Stimulated activated effector memory CD8-positive, alpha-beta T cell treated with anti-CD3 and anti-CD28 coated beads, Interleukin-12 subunit alpha, Interleukin-12 subunit beta, amount 100 ng/mL, for 72 hours (primary cell): ENCODE measurements at regions not wholly inside any gene's neighbourhood (a gene's known extent, or its start where the extent isn't known, plus 50 kb on each side); places are given as distances from the start of the nearest gene placed in this dataset.

Experiments used
- ATAC-seq: fragments of 150-1000 bp; cut with Tn5 transposase; 2 replicates; pipeline ENCODE4 v1.10.0; 2021
- DNase-seq, 2 donors: peaks; one replicate each; pipeline ENCODE4 v3.0.0; 2021 to 2022; ENCODE audit warnings: low spot score in 2 of 2
- H3K27ac Mint-ChIP-seq: one replicate; pipeline ENCODE4 v1.8.0; 2022; ENCODE audit warnings: mild to moderate bottlenecking, mixed read lengths
- H3K36me3 Mint-ChIP-seq: one replicate; pipeline ENCODE4 v1.8.0; 2022; ENCODE audit warnings: mild to moderate bottlenecking, mixed read lengths
- H3K4me1 Mint-ChIP-seq: one replicate; pipeline ENCODE4 v1.8.0; 2022; ENCODE audit warnings: mixed read lengths
- H3K4me3 Mint-ChIP-seq: one replicate; pipeline ENCODE4 v1.8.0; 2022; ENCODE audit warnings: mild to moderate bottlenecking, mixed read lengths
- H3K9me3 Mint-ChIP-seq: one replicate; pipeline ENCODE4 v1.8.0; 2022; ENCODE audit warnings: mixed read lengths

DNA sequence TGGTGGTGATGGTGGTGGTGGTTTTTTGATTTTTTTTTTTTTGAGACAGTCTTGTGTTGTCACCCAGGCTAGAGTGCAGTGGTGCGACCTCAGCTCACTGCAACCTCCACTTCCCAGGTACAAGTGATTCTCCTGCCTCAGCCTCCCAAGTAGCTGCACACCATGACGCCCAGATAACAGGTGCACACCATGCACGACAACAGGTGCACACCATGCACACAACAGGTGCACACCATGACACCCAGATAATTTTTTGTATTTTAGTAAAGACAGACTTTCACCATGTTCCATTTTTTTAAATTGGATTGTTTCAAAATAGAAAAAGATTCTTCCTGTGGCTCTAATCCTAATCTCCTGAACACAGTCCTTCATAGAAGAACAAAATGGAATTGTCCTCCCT lies 257.9 kb downstream of the ALDH8A1 start:
- Mint-ChIP-seq H3K27ac (no peak overlapping the region), H3K9me3 (no peaks in the 10 kb centered on the region), H3K4me3 (no peak overlapping the region), H3K36me3 (no peaks in the 10 kb centered on the region), H3K4me1 (no peaks in the 10 kb centered on the region)
- DNase-seq (no peak), ATAC-seq (no peak)

DNA sequence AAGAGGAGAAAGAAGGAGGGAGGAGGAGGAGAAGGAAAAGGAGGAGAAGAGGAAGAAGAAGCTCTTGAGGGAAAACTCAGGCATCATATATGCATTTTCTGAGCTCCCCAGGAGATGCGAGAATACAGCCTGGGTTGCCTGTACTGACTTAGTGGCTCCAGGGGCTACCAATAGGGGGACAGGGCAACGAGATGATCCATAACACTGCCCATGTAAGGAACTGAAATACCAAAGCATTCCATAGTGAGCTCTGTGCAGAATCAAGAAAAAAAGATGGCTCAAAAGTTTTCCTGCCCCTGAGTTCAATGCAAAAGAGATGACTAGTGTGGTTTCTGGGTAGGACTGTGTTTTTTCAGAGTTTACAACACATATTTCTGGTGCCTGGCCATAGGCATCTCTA lies 258.7 kb downstream of the ALDH8A1 start:
- DNase-seq = no peak
- Mint-ChIP-seq H3K36me3 (no peaks in the 10 kb centered on the region), H3K4me1 (no peaks in the 10 kb centered on the region), H3K9me3 (no peaks in the 10 kb centered on the region), H3K27ac (no peak overlapping the region), H3K4me3 (no peak overlapping the region)
- peak; percentile 19 for ATAC-seq

DNA sequence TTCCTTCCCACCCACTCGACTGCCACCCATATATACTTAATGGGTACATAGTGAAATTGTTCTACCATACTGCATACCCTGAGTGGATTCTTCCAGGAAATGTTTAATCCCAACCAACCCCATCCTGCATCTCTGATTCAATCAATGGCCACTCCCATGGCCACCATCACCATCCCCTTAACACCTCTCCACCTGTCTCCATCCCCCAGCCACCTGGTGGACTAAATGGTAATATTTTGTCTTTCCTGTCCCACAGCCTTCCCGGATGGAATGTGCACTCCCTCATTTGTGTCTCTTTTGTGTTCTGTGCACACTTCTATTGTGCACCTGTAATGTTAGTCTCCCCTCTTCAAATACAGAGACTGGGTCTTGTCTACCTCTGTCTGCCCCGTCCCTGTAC lies 259.9 kb downstream of the ALDH8A1 start:
- Mint-ChIP-seq H3K4me1 (no peaks in the 10 kb centered on the region), H3K36me3 (no peaks in the 10 kb centered on the region), H3K4me3 (no peak overlapping the region), H3K9me3 (no peaks in the 10 kb centered on the region), H3K27ac (no peak overlapping the region)
- no peak for DNase-seq
- no peak for ATAC-seq

DNA sequence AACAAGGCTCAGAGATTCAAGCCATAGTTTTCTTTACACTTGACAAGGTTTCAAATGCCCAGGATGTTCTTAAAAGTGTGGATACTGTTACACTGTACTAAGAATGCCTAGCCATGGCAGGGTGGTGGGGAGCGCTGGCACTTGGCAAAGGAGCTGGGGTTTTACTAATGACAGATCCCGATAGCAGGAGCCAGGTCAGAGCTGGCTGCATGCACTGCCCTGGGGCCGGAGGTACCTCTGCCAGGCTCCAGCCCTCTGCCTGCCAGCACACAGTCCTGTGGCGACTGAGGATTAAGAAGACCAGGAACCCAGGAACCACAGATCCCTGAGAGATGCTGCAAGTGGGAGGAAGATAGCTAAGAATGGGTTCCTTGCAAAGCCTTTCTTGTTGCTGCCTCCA lies 260.3 kb downstream of the ALDH8A1 start:
- no peak overlapping the region for H3K27ac Mint-ChIP-seq
- no peak for ATAC-seq
- no peak overlapping the region for H3K4me3 Mint-ChIP-seq
- H3K9me3 Mint-ChIP-seq = no peaks in the 10 kb centered on the region
- H3K36me3 Mint-ChIP-seq = no peaks in the 10 kb centered on the region
- no peak for DNase-seq
- H3K4me1 Mint-ChIP-seq = no peaks in the 10 kb centered on the region

DNA sequence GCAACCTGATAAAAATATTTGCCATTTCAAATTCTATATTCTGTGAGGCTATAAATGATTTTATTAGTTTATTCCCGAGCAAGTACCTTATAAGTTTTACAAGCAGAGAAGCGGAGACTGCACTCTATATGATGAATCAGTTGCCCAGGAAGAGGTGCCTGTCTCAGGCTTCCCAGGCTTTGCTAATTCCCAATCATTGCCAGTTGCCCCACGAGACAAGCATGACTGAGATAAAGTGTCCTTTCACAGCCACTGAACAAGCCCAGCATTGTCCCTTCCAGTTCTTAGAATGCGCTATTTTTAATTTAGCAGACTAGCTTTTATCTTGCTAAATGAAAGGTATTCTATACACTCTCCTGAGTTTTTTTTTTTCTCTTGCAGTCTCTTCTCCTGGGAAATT lies 260.7 kb downstream of the ALDH8A1 start:
- DNase-seq = no peak
- Mint-ChIP-seq H3K36me3 (no peaks in the 10 kb centered on the region), H3K4me3 (no peak overlapping the region), H3K9me3 (no peaks in the 10 kb centered on the region), H3K4me1 (no peaks in the 10 kb centered on the region), H3K27ac (no peak overlapping the region)
- no peak for ATAC-seq

DNA sequence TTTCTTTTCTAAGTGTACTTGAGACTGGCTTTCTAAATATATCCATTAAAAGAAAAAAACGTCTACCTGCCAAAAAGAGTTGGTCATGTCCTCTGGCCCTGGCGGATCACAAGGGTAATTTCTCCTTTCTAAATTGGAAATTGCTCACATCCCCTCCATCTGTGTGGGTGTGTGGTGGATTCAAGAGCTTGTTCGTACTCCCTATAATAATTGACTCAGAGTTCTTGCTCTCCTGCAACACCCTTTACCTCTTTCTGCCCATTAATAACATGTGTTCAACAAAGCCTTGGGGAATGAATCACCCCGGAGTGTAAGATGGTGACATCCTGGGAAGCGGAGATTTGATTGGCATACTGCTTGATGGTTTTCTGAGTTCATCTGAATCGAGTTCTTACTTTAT lies 263.8 kb downstream of the ALDH8A1 start:
- H3K36me3 Mint-ChIP-seq = no peaks in the 10 kb centered on the region
- H3K9me3 Mint-ChIP-seq = no peaks in the 10 kb centered on the region
- DNase-seq (no peak), ATAC-seq (no peak)
- H3K4me3 Mint-ChIP-seq = no peak overlapping the region
- no peaks in the 10 kb centered on the region for H3K4me1 Mint-ChIP-seq
- no peak overlapping the region for H3K27ac Mint-ChIP-seq

DNA sequence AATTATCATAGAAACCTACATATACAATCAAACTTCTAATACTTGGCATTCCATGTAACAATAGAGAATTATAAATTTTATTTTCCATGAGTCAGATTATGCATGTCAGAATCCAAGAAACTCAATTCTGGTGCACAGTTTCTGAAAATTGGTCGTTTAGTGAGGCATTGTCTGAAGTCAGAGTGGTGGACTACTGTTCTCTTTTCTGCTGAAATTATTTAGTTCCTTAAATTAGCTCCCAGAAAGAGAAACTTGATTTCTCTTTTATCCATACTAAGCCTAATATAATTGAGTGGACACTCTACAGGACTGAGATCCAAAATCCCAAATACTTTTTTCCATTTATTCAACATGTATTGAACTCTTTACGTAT lies 265.5 kb downstream of the ALDH8A1 start:
- ATAC-seq (no peak), DNase-seq (no peak)
- Mint-ChIP-seq H3K36me3 (no peaks in the 10 kb centered on the region), H3K27ac (no peak overlapping the region), H3K4me3 (no peak overlapping the region), H3K9me3 (no peaks in the 10 kb centered on the region), H3K4me1 (no peaks in the 10 kb centered on the region)

DNA sequence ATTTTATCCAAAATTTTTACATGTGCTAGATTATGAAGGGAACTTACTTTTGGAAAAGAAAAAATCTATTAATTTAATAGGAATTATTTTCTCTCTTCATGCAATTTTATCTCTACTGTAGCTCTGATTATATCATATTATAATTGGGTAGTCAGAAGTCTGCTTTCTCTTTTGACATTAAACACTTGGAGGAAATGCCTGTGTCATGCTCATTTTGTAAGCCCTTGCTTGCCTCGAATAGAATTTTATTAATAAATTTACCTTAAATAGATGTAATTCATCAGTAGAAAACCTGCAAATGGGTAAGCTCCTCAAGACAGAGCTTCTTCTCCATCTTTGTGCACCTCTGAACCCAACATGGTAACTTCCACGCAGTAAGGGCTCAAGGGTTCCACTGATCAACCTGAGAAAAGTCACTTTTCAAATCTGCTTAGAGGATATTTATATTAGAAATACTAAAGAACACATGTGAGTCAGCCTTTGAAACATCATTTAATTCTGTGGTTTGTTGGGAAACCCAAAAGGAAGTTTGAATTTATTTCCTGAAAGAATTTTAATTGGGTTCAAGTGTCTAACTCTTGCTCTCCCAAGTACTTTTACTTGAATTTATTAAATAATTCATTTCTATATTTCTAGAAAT lies 266.0 kb downstream of the ALDH8A1 start:
- Mint-ChIP-seq H3K36me3 (no peaks in the 10 kb centered on the region), H3K4me1 (no peaks in the 10 kb centered on the region), H3K27ac (no peak overlapping the region), H3K4me3 (no peak overlapping the region), H3K9me3 (no peaks in the 10 kb centered on the region)
- no peak for ATAC-seq
- DNase-seq = no peak

DNA sequence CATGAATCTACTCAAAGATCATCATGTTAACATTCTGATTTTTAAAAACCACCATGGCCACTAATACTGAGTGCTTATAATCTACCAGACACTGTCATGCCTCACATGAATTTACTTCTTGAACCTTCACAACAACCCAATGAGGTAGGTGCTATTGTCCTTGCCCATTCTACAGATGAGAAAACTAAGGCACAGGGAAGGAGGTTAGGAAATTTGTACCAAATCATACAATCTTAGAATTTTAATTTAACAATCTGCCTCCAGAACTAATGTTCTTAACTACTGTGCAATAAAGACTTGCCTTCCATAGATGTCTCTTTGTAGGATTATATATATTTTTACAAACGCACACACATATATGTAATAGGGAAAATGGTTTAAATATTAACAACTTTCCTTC lies 269.5 kb downstream of the ALDH8A1 start:
- no peak for ATAC-seq
- no peak overlapping the region for H3K27ac Mint-ChIP-seq
- no peak overlapping the region for H3K4me3 Mint-ChIP-seq
- H3K4me1 Mint-ChIP-seq = no peaks in the 10 kb centered on the region
- DNase-seq = no peak
- H3K9me3 Mint-ChIP-seq = no peaks in the 10 kb centered on the region
- no peaks in the 10 kb centered on the region for H3K36me3 Mint-ChIP-seq

DNA sequence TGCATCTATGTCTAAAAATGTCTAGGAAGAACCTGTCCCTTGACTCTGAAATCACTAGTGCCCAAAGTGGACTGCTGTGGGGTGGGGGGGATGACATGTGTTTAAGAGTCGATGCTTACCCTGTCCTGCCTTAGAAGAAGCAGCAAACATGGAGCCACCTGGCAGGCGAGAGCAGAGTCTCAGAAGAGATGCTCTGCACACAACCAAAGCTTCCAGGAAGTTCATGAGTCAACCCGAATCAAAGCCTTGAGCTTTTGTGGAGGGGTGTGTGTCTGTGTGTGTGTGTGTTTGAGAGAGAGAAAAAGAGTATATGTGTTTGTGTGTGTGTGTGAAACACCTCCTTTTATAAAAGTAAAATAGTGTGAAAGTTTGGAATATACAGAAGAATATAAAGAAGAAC lies 269.9 kb downstream of the ALDH8A1 start:
- H3K27ac Mint-ChIP-seq = no peak overlapping the region
- no peaks in the 10 kb centered on the region for H3K4me1 Mint-ChIP-seq
- DNase-seq (no peak), ATAC-seq (no peak)
- H3K4me3 Mint-ChIP-seq = no peak overlapping the region
- H3K36me3 Mint-ChIP-seq = no peaks in the 10 kb centered on the region
- no peaks in the 10 kb centered on the region for H3K9me3 Mint-ChIP-seq

DNA sequence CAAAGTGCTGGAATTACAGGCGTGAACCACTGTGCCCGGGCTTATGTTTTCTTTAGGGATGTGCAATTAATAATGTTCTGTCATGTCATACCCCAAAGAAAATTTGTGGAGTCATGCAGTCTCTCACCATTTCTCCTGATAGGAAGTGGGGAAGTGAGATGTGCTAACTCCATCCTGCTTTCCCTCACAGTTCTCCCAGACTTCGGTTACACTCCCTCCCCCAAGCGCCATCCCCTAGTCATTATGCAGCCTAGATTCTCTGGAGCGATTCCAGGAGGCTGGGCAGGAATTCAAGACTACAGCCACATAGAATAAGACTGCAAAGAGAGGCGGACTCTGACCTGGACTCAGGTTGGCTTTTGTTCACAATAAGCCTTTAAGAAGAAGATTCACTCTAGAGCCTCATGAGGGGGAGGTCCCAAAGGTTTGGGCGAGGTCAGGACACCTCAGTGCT lies 271.4 kb downstream of the ALDH8A1 start:
- Mint-ChIP-seq H3K4me1 (no peaks in the 10 kb centered on the region), H3K4me3 (no peak overlapping the region), H3K27ac (no peak overlapping the region), H3K36me3 (no peaks in the 10 kb centered on the region), H3K9me3 (no peaks in the 10 kb centered on the region)
- no peak for ATAC-seq
- DNase-seq = no peak

DNA sequence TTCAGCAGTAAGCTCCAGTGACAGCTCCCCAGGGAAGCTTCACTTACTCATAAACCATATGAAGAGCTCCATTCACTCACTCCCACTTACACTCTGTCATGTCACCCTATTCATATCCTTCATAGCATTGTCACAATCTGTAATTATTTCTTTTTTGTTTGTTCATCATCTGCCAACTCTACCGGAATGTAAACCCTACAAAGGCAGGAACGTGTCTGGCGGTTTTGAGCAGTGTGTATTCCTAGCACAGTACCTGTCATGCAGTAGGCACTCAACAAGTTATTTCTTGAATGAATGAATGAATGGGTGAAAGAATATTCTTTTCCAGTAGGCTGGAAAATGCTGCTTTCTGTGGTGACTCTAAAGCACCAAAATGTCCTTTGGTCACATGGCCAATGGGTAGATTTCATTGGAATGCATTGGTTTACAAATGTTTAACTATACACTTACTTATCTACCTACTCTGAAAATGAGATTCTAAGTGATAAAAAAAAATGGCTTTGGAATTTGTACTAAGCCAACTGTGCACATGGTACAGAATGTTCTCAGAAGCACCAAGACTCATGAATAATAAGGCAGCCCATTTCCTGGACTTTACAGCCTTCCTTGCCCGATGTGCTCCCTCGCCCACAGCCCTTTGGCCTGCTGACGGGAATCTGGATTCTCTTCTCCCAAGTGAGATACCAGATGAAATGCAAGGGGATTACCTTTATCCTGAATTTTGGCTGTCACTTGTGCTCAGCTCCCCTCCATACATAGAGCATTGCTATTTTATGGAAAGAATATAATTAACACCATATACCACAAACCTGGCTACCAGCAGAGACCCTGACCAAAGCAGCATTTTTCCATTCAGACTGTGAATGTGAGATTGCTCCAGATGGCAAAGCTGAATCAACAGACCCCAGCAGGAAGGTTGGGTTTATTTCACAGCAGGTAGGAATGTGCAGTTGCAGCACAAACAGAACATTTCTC lies 273.3 kb downstream of the ALDH8A1 start:
- no peak overlapping the region for H3K27ac Mint-ChIP-seq
- DNase-seq (no peak), ATAC-seq (no peak)
- no peaks in the 10 kb centered on the region for H3K9me3 Mint-ChIP-seq
- H3K4me3 Mint-ChIP-seq = no peak overlapping the region
- no peaks in the 10 kb centered on the region for H3K36me3 Mint-ChIP-seq
- no peaks in the 10 kb centered on the region for H3K4me1 Mint-ChIP-seq

DNA sequence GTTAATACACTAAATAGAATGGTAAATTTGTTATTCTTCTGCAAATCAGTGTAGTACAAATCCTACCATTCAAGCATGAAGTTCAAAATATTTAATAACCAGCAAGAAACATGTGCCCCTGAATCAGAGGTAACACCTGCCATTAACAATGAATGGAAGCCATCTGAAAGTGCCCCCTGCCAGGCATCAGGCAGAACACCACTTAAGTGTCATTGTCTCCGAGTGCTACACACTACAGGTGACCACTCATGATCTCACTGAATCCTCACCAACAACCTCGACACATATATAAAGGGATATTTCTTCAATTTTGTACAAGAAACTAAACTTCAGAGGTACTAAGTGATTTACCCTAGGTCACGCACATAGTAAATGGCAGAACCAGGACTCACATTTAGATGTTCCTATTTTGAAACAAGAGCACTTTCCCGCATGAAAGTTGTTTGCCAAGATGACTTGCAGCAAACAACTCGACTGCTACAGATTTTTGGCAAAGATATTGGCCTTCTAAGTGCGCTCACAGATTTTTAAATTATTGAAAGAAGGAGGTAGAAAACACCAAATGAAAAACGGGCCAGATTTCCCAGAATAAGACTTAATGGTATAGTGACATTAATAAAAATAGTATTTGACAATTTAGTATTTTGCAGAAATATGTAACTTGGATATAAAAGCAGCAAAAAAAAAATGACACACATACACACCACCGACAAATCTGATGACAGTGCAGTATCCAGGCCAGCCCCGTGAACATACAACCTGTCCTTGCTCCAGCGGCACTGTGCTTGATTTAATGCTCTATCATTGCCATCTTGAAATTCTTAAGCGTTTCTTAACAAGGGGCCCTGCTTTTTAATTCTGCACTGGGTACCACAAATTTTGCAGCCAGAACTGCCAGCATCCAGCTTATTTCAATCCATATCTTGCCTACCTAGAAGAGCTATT lies 274.5 kb downstream of the ALDH8A1 start:
- no peaks in the 10 kb centered on the region for H3K4me1 Mint-ChIP-seq
- ATAC-seq = no peak
- H3K9me3 Mint-ChIP-seq = no peaks in the 10 kb centered on the region
- H3K4me3 Mint-ChIP-seq = no peak overlapping the region
- H3K27ac Mint-ChIP-seq = no peak overlapping the region
- no peak for DNase-seq
- H3K36me3 Mint-ChIP-seq = no peaks in the 10 kb centered on the region

DNA sequence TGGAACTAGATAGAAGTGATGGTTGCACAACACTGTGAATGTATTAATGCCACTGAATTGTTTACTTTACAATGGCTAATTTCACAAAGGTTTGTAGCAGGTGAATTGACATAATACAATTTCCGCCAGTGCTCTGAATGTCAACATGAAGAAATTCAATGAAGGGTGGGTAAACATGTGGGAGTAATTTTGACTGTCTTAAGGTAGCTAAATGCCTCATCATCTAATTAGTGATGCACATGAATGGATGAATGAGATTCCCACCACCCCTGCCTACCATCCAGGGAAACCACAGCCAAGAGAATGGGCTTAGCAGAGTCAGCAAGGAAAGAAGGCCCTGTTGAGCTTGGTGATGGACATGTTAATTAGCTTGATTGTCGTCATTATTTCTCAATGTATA lies 275.3 kb downstream of the ALDH8A1 start:
- H3K4me3 Mint-ChIP-seq = no peak overlapping the region
- H3K27ac Mint-ChIP-seq = no peak overlapping the region
- DNase-seq = no peak
- no peak for ATAC-seq
- H3K36me3 Mint-ChIP-seq = no peaks in the 10 kb centered on the region
- no peaks in the 10 kb centered on the region for H3K4me1 Mint-ChIP-seq
- no peaks in the 10 kb centered on the region for H3K9me3 Mint-ChIP-seq

DNA sequence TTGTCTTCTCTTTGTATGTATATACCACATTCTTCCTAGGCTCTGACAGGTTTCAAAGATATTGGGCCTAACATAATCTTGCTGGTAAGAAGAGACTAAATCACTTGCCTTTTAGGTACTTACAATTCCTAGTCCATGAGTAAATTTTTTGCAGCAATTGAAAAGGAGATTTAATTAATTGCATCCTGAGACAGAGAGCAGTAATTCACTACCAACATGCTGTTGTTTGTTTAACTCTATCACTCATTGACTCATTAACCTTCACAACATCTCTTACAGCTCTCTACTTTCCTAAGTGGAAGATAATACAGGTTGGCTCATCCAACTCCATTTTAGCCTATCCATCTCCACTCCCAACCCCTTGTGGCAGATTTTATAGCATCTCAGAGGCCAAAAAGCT lies 280.4 kb downstream of the ALDH8A1 start:
- Mint-ChIP-seq H3K27ac (no peak overlapping the region), H3K4me3 (no peak overlapping the region), H3K36me3 (no peaks in the 10 kb centered on the region), H3K4me1 (no peaks in the 10 kb centered on the region), H3K9me3 (no peaks in the 10 kb centered on the region)
- DNase-seq = no peak
- ATAC-seq = no peak
